Astrocyte of the hippocampus (primary cell): ENCODE measurements at regions not wholly inside any gene's neighbourhood (a gene's known extent, or its start where the extent isn't known, plus 50 kb on each side); places are given as distances from the start of the nearest gene placed in this dataset.
A peak's percentile ranks its signal among the peaks of the same experiment; 100 is the strongest.

Experiments used
- DNase-seq: peaks from one replicate; pipeline ENCODE4 v3.0.0; 2011; ENCODE audit warnings: low read depth, low spot score

GRCh38 chr9:79371301-79371700 lies 200.5 kb upstream of the TLE4 start:
- no peak for DNase-seq

GRCh38 chr9:79371948-79372555 lies 199.7 kb upstream of the TLE4 start:
- no peak for DNase-seq

GRCh38 chr9:79377339-79377855 lies 194.4 kb upstream of the TLE4 start:
- peak; percentile 60 for DNase-seq

GRCh38 chr9:79378107-79378506 lies 193.7 kb upstream of the TLE4 start:
- no peak for DNase-seq

GRCh38 chr9:79382044-79382443 lies 189.7 kb upstream of the TLE4 start:
- no peak for DNase-seq

GRCh38 chr9:79382458-79382857 lies 189.3 kb upstream of the TLE4 start:
- no peak for DNase-seq

GRCh38 chr9:79383096-79383495 lies 188.7 kb upstream of the TLE4 start:
- DNase-seq = no peak

GRCh38 chr9:79384091-79384490 lies 187.7 kb upstream of the TLE4 start:
- no peak for DNase-seq

- peak; percentile 71 for DNase-seq
Measured at GRCh38 chr9:79384501-79384900, 187.3 kb upstream of the TLE4 start.

- DNase-seq = no peak
Measured at GRCh38 chr9:79387101-79387835, 184.5 kb upstream of the TLE4 start.

- DNase-seq = no peak
Measured at GRCh38 chr9:79390077-79390698, 181.6 kb upstream of the TLE4 start.

GRCh38 chr9:79390781-79391770 lies 180.7 kb upstream of the TLE4 start:
- DNase-seq = no peak

GRCh38 chr9:79395228-79395627 lies 176.5 kb upstream of the TLE4 start:
- DNase-seq = no peak

- DNase-seq = no peak
Measured at GRCh38 chr9:79395755-79396154, 176.0 kb upstream of the TLE4 start.

GRCh38 chr9:79396168-79396567 lies 175.6 kb upstream of the TLE4 start:
- DNase-seq = no peak

- no peak for DNase-seq
Measured at GRCh38 chr9:79403495-79403894, 168.3 kb upstream of the TLE4 start.

- no peak for DNase-seq
Measured at GRCh38 chr9:79408200-79408599, 163.6 kb upstream of the TLE4 start.

- peak; percentile 64 for DNase-seq
Measured at GRCh38 chr9:79408617-79409016, 163.1 kb upstream of the TLE4 start.

- no peak for DNase-seq
Measured at GRCh38 chr9:79409182-79409823, 162.5 kb upstream of the TLE4 start.

- DNase-seq = no peak
Measured at GRCh38 chr9:79425840-79426239, 145.9 kb upstream of the TLE4 start.

- no peak for DNase-seq
Measured at GRCh38 chr9:79428422-79428821, 143.3 kb upstream of the TLE4 start.
